ENCODE measurements at regions not wholly inside any gene's neighbourhood (a gene's known extent, or its start where the extent isn't known, plus 50 kb on each side); places are given as distances from the start of the nearest gene placed in this dataset.
"Not testable (repeated sequence)": the region's sequence is repeated elsewhere in the genome, so short reads cannot be mapped to it uniquely, and the experiment has no call there.

DNA sequence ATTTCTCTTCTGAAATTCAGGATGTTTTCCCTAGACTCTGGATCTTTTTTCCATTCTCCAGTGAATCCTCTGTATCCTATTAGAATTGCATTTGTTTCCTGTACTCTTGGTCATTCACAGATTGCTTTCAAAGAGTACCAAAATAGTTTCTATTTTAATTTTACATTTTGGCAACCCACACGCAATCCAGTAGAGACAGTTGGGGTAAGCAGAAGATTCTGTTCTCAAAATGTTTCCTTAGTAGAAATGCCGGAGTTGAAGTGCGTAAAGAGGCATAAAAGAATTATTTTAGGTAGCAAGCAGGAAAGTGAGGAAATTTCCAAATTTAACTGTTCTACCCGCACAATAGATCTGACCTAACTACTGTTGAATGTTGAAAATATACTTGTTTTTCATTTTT, 842.4 kb downstream of the LUZP2 start:
- no peak for DNase-seq

DNA sequence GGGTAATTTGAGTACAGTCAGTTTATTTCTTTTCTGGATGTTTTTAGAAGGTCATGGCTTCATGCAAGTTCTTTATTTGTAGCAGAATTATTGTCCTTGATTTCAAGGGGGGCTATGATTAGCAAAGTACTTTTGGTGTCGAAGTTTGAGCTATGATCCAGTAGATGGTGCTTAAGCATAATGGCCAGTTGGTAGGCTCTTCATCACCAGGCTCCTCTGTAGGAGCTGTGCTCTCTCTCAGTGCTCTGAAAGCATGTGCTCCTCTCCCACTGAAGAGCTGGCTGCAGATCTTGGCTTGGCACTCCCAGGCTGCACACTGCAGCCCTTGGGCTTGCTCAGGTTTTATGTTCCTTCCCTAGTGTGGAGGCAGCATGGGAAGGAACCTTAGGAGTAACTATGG, 852.7 kb downstream of the LUZP2 start:
- no peak for DNase-seq

DNA sequence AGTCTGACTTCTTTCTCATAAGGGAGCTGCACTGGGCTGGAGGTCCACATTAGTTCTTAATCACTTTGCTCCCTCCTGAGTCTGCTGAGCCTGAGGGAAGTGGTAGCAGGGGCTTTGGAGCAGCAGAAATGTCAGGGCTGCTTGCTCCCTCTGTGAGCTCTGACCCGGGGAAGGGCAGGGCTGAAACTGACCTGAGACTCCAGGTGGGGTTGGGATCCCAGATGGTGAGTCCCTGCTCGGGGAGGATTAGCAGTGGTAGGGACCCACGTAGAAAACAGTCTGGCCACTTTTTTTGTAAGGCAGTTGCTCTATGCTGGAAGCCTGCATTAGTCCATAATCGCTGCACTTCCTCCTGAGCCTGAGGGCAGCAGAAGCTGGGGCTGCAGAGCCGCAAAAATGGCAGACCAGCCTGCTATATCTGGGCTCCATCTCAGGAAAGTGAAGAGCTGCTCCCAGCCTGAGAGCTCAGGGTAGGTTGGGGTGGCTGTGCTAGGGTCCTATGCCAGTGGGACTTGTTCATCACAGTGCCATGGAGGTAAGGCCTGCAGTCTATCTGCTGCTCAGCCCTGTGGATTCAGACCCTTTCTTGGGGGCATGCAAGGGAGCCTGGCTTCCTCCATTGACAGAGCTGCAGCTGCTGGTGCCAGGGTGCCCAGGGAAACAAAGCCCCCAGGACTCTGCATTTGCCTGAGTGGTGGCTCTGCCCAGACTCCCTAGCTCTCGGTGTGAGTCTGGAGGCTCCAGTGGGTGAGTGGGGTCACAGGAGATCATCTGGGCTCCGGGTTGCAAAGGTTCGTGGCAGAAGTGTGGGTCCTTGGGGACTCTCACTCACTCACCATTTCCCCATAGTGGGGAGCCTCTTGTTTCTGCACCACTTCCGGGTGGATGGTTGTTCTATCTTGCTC, 854.3 kb downstream of the LUZP2 start:
- DNase-seq: no peak

DNA sequence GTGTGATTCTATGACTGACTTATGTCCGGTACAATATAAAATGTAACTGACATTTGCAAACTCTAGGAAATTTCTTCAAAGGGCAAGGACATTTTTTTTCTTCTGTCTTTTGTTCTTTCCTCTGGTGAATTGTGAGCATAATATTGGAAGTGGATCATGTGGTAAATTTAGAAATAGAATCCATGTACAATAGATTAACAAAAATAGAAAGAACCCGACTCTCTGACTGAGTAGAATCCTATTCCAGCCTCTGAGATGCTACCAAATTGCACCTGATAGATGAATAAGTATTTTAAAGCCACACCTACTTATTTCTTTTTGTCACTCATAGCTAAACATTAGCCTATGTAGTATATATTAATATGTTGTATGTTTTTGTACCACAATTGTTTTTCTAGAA, 860.3 kb downstream of the LUZP2 start:
- no peak for DNase-seq

DNA sequence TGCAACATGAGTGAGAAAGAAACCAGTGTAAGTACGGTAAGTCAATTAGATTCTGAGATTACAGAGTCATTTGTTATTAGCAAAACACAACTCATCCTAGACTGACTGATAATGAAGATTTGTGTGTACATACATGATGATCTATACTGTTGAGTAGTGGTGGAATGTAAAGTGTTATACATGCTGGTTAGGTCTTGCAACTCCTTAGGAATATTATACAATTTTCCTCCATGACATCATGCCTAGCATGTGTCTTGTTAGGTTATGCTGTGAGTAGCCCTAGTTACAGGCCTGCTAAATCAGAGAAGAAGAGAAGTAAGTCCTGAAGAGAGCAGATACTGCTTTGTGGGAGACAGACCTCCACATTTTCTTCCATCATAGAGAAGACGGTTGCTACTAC, 880.6 kb downstream of the LUZP2 start:
- DNase-seq: no peak

DNA sequence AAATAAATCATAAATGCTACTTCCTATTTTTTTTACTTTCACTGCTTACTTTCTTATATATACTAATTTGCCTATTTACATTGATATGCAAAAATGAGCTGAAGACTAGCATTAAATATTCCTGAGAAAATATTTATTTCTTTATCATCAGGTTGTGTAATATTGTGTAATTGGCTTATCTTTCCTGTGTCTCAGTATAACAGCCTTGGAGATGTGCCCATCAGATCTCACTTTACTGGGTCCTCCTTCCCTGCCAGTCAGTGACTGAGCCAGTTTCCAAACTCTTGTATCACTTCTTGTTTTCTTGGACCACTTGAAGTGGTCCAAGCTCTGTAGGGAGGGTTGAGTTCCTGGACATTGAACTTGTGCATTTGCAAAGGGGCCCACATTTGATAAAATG, 900.0 kb downstream of the LUZP2 start:
- no peak for DNase-seq

DNA sequence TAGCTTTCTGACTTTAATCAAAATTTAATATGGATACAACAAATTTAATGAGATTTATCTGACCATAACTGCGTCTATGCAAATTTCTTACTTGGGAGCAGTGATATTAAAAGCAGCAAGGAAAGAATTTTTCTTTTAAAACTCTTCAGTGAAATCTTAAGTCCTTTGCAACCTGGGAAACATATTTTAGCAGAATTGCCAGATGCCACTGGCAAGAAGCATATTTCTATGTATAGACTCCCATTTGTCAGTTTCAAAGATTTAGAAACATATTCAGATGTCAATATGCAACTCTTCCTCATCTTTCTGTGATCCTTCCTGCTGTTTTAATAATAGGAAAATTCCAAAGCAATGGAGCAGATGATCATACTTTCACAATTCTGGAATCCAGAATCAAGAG, 911.3 kb downstream of the LUZP2 start:
- no peak for DNase-seq

DNA sequence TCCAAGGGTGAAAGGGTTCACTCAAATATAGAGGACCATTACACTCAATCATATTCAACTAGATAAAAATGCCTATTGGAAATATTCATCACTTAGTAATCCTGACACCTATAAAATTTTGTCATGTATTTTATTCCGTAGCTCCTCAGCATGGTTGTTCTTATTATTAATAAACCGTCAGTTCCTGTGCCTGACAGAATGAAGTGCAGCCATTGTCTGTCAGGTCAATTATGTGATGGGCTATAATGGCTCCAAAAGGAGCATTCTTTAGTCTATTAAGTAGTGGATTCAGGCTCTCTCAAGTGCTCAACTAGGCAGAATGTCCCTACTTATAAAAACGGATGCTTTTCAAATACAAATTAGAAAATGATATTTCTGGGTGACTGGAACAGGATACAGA, 916.1 kb upstream of the ANO3 start:
- DNase-seq: no peak

DNA sequence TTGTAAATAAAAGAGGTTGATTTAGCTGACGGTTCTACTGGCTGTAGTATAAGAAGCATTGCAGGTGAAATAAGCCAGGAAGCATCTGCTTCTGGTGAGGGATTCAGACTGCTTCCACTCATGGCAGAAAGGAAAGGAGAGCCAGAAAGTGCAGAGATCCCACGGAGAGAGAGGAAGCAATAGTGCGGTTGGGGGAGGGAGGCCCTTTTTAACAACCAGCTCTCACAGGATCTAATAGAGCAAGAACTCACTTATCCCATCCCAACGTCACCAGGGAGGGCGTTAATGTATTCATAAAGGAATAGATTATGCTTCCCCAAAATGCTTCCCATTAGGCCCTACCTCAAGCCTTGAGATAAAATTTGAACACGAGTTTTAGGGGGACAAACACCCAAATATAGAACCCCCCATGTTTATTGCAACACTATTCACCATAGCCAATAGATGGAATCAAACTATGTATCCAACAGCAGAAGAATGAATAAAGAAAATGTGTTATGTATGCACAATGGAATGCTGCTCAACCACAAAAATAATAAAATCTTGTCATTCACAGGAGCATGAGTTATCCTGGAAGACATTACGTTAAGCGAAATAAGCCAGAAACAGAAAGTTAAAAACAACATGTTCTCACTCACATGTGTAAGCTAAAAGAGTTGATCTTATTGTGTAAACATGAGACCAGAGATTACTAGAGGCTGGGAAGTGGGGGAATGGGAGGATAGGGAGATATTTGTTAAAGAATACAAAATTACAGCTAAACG, 908.3 kb upstream of the ANO3 start:
- no peak for DNase-seq

DNA sequence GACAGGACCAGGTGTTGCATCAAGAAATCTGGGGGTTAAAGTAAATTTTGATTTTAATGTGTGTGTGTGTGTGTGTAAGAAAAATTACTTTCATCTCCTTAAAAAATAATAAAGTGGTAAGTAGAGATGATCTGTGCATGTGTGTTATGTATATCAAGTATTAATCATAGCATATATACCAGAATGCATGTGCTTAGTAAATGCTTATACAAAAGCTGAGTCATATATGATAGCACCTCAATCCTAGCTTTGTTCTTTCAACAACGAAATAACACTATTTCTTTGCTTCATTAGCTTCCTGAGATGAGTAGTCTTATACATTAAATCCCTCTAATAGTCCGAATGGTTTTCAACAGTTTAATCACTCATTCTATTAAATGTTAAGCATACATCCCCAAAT, 899.6 kb upstream of the ANO3 start:
- no peak for DNase-seq

DNA sequence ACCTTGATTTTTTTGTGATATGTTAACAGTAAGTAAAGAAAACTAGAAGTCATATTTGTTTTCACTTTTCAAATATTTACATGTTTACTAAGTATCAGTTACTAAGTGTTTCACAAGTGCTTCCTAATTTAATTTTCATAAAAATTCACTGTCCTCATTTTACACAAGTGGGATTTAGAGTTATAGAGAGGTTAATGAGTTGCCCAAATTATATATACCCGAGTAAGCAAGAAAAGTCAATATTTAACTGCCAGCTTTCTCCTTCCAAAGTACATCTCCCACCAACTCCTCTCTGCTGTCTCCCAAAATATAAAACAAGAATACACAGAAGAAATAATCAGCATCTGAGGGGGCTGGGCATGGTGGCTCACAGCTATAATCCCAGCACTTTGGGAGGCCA, 896.7 kb upstream of the ANO3 start:
- no peak for DNase-seq

DNA sequence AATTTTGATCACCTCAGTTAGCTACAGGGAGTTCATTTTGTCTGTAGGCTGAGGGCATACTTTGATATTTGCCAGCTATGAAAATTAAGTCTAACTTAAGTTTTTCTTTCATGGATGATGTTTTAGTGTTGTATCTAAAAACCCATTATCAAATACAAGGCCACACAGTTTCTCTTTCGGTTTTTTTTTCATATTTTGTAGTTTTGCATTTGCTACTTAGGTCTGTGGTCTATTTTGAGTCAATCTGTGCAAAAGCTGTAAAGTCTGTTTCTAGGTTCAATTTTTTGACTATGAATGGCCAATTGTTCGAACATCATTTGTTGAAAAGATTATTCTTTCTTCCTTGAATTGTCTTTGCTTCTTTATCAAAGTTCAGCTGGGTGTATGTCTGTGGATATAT, 895.6 kb upstream of the ANO3 start:
- no peak for DNase-seq

DNA sequence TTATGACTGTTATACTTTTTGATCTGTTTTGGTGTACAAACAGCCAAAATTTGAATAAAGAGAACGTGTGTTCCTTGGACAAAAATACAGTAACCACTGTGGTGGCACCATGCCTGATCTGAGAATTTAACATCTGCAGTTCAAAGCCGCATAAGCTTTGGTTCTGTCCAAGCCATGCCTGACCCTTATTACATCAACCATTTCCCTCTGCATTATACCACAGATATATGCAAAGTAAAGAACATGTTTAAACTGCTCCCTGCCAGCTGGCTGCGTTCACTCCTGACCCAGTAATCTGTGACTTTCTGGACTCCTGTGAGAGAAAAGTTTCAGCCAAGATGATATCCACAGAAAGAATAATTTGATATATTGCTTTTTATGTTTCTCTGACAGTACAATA, 890.5 kb upstream of the ANO3 start:
- DNase-seq: no peak

DNA sequence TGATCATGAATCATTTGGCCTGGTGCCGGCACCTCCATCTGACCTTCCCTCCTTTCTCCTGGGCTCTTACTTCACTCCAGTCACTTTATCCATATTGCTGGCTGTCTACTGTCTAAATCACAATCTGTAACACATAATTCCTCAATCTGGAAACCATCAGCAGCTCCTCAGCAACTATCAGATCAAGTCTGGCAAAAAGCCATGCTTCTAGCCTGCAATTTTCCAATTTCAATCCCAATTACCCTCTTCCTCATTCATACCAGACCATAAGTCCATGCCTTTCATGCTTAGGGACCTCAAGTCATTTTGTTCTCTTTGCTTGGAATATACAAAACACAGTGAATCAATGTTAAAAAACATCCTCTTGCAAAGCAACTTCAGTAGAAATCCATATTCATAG, 882.8 kb upstream of the ANO3 start:
- DNase-seq: no peak

DNA sequence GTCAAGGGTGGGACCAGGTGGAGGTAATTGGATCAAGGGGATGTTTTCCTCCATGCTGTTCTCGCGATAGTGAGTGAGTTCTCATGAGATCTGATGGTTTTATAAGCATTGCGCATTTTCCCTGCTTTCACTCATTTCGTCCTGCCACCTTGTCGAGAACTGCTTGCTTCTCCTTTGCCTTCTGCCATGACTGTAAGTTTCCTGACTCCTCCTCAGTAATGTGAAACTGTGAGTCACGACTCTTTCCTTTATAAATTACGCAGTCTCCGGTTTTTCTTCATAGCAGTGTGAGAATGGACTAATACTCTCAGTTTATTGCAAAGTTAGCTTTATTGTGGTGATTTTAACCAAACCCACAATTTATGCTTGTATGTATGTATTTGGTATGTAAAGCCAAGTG, 878.5 kb upstream of the ANO3 start:
- no peak for DNase-seq

DNA sequence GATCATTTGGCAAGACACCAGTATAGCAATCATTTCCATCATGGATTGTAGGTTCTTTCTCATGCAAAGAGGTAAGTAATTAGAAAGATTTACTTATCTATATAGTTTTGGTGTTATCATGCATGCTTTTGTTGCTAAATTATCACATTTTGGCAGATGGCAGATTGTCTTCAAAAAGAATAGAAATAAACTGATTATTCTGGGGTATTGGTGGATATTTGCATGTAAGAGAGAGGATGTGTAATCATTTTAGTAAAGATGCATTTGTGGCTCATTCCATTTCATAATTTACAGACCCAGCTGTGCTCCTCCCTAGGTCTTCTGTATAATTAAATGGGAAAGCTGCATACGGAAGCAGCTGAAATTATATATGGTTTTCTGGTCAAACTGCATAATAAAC, 875.7 kb upstream of the ANO3 start:
- no peak for DNase-seq

DNA sequence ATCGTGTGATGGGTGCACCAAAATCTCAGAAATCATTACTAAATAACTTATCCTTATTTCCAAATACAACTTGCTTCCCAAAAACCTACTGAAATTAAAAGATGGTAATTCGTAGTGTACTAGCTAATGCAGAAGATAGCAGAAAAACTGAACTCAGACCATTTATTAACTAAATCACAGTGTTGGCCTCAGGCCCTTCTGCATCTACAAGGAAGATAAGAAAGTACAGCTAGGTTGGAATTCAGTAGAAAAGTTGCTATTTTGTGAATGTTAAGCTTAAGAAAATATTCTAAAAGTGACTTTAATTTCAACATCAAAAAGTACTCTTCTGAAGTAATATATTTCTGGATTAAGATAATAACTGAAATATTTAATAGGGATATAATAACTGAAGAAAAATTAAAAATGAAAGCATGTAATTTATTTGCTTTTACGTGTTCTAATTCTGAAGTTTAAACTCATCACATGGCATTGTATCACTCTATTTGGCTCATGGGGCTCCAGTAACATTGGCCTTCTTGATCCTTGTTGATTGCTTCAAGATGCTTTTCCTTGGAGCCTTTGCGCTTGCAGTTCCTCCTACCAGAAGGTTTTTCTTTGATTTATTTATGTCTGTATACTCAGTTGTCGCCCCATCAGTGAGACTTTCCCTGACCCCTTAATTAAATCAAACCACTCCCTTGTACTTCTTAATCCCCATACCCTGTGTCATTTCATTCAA, 847.9 kb upstream of the ANO3 start:
- no peak for DNase-seq

DNA sequence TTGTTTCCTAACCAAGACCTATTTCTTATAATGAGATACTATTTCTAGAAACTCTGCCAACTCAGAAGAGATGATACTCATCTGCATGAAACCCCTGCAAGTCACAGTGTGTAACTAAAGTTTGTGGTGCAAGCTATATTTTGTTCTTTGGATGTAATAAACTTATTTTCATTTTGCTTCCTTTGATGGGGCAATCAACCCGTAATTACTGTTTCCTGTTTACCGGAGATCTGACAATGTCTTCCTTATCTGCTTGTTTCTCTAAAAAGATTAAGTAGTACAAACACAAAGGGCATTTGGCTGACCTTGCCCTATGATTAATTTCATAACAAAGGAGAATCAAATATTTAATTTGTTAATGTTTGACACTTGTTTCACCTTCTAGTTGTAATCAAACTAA, 846.6 kb upstream of the ANO3 start:
- DNase-seq: no peak

DNA sequence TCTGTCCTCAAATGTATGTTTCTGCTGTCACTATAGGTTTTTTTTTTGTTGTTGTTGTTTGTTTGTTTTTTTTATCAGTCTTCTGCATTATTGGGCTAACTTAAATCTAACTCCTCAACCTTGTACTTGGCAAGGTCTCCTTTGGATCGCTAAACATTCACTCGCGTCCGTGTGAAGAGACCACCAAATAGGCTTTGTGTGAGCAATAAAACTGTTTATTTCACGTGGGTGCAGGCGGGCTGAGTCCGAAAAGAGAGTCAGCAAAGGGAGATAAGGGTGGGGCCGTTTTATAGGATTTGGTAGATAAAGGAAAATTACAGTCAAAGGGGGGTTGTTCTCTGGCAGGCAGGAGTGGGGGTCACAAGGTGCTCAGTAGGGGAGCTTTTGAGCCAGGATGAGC, 845.6 kb upstream of the ANO3 start:
- not testable (repeated sequence) for DNase-seq

DNA sequence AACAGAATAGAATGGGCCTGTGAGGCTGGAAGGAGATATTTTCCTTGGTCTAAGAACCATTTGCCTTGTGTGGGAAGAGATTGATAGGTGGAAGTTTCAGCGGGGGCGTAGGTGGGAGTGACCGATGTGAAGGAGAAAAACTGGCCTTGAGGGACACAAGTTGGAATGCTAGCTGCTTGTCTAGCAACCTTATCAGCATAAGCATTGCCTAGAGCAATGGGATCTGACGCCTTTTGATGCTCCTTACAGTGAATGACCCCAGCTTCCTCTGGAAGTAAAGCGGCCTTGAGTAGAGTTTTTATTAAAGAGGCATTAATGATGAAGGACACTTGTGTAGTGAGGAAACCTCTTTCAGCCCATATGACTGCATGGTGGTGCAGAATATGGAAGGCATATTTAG, 843.8 kb upstream of the ANO3 start:
- DNase-seq: not testable (repeated sequence)

DNA sequence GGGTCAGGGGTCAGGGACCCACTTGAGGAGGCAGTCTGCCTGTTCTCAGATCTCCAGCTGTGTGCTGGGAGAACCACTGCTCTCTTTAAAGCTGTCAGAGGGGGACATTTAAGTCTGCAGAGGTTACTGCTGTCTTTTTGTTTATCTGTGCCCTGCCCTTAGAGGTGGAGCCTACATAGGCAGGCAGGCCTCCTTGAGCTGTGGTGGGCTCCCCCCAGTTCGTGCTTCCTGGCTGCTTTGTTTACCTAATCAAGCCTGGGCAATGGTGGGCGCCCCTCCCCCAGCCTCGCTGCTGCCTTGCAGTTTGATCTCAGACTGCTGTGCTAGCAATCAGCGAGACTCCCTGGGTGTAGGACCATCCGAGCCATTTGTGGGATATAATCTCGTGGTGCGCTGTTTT, 830.5 kb upstream of the ANO3 start:
- DNase-seq: not testable (repeated sequence)

DNA sequence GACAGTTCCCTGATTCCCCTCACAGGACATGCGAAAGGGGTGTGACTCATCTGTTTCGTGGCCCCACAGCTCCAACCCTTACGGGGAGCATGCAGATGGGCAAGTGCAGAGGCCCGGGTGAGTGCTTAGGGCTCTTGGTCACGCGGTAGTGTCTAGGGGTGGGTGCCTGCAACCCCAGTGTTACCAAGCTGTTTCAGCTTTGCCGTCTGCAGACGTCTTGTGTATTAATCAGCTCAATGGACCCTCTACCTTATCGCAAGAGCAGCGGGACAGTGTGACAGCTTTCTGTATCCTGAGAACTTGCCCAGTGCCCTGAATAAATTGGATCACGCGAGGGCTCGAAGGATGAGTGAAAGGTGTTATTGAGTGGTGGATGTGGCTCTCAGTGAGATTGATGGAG, 816.4 kb upstream of the ANO3 start:
- no peak for DNase-seq

DNA sequence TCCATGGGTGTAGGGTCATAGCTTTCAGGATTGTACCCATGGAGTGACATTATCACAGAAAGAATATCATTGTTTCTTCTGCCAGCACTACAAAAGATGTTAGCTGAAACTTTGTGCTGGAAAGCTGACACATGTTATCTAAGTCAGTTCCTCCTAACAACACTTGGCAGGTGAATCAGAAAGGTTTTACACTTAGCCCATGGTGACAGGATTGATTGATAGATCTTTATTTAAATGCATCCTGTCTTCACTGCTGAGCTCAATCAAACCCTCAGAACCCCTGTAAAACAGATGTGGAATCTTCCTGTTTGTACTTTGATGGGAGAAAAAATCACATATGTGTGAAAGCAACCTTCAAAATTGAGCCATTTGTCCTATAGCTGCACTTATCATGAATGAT, 811.5 kb upstream of the ANO3 start:
- DNase-seq: no peak

DNA sequence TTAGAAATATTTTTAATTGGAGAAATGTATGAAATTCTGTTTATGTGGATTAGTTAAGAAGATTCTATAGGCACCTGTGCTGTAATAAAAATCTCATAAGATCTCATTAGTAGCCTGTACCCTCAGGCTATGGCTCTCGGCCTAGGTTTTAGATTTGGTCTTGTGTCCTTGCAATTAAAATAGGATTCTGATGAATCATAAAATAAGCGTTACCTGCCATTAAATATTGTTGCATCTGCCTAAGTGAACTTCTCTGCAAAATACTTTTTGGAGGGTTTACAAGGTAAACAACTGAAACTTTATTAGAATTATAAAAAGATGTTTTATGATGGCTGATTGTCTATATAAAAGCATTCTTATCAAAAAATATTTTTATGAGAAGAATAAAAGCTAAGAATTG, 804.1 kb upstream of the ANO3 start:
- DNase-seq: no peak

All from COR-L47 (cell line).